ENCODE measurements at regions not wholly inside any gene's neighbourhood (a gene's known extent, or its start where the extent isn't known, plus 50 kb on each side); places are given as distances from the start of the nearest gene placed in this dataset.

- TF ChIP-seq CTCF (IDR thresholded peaks at IDR 0.05; ENCODE audit: low read length) (no peak), EZH2phosphoT487 (IDR thresholded peaks at IDR 0.05; ENCODE audit: low read length) (no peak), EZH2 (optimal IDR thresholded peaks at IDR 0.05; ENCODE audit: low read depth, low read length) (no peak)
These were observed 654.0 kb upstream of the NR2F2 start for GRCh38 chr15:95676500-95676899.

Data from MM.1S (cell line).